ENCODE measurements at regions not wholly inside any gene's neighbourhood (a gene's known extent, or its start where the extent isn't known, plus 50 kb on each side); places are given as distances from the start of the nearest gene placed in this dataset.

DNA sequence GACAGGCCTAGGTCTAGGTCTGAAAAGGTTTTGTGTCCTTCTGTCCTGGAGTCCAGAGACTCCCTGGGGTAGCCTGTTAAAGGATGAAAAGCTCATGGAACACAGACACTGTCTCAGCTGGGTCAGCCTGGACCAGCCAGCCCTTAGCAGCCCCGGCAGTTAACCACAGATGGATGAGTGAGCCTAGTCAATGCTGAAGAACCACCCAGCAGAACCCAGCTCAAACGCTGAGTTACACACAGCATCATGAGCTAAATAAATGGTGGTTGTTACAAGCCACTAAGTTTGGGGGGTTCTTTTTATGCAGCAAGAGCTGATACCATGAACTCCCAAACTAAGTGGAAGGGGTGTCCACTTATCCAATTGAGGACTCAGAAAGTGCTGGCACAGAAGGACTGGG lies 472.8 kb upstream of the PROK2 start:
- DNase-seq (ENCODE audit: low read depth) = no peak

DNA sequence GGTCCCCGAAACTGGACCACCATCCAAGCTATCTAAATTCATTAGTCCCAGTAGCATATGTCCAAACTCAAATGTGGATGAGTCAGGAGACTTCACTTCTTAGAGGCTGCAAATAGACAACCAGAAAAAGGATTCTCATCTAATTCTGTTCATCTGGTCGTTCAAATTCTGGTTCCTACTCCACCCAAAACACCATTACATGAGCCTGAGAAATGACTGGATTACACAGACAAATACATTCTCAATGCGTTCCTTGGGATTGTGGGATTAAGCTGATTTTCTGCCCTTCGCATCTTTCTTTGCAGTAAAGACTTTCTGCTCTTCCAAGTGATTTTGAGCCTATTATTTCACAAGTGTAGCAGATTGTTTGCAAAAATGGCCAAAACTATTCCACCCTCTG lies 472.3 kb upstream of the PROK2 start:
- DNase-seq (ENCODE audit: low read depth) = no peak

- DNase-seq (ENCODE audit: low read depth) = no peak
Observed at GRCh38 chr3:72256716-72257115, 471.8 kb upstream of the PROK2 start.

DNA sequence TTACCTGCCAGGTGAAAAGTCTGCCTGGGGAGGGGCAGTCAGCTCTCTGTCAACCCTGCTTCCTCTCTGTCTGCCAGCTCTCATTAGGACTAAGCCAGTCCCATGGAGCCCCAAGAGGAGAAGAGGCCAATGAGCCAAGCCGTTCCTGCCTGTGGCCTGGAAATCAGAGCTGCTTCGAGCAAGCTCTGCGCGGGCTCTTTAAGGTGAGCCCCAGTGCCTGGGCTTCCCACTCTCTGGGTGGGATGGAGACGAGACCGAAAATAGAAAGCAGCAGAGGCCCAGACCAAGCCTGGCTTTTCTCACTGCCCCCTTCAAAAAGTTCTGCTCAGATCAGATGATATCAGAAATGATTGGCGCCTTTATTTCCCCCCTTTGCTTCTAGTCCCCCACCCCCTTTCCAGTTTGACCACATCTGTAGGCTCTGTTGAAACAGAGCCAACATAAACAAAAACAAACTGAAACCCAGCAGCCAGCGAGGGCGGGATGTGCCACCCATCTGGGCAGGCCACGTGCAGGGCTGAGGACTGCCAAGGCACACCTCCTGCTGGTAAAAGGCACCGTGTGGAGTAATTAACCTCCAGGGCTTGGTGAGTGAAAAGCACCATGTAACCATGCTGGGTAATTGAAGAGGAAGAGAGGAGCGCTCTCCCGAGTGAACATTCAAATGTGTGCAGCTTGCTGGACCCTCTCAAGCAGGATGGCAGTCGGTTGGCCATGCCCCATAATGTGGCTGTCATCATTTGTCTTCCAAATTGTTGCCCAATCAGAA lies 471.0 kb upstream of the PROK2 start:
- no peak for DNase-seq (ENCODE audit: low read depth)

- no peak for DNase-seq (ENCODE audit: low read depth)
Observed at GRCh38 chr3:72255191-72255590, 470.2 kb upstream of the PROK2 start.

DNA sequence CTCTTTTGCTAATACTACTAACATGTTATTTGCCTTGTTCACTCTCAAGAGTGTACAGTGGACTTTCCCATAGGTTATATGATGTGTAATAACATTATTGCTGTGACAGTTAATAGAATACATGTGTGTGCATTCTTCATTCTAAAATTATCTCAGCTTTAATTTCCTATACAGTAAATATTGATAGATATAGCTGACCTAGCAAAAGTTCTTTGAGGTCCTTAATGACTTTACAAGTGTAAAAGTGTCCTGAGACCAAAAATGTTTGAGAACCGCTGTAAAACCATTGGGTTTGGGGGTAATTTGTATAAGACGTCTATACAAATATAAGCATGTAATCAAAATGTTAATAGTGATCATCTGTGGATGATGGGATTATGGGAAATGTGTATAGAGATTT lies 469.5 kb upstream of the PROK2 start:
- DNase-seq (ENCODE audit: low read depth) = no peak

GRCh38 chr3:72250725-72251124 lies 465.8 kb upstream of the PROK2 start:
- DNase-seq (ENCODE audit: low read depth) = no peak

- DNase-seq (ENCODE audit: low read depth) = no peak
Observed at GRCh38 chr3:72248869-72249268, 463.9 kb upstream of the PROK2 start.

DNA sequence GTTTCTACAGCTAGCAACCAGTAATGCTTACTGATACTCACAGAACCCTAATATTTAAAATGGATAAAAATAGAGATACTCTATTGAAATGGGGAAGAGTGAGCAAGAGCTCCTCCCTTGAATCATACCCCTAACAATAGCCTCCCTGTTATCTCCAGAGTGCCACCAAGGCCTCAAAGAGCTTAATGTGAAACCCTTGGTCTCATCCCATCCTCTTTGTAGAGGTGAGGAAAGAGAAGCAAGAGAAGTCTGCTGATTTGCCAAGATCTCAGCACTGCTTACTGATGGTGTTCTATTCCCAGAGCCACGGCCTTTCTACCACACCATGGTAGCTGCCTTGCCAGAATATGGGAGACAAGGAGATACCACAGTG lies 463.4 kb upstream of the PROK2 start:
- no peak for DNase-seq (ENCODE audit: low read depth)

- DNase-seq (ENCODE audit: low read depth) = no peak
Observed at GRCh38 chr3:72247645-72248388, 462.9 kb upstream of the PROK2 start.

DNA sequence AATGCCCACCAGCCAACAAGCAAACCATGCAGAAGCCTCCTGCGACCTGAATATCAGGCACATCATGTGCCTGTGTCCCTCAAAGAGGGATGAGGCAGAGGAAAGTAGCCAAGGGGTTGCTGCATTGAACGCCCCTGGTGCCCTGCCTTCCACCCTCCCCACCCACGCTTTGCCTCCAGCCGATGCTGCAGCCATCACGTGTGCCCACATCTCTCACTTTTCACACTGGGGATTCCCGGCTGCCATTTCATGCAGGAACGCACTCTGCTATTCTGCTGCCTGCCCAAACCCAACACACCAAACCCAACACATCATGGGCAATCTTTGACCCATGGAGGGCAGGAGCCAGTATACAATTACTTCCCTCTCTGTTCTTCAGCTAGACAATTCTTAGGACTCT lies 462.2 kb upstream of the PROK2 start:
- no peak for DNase-seq (ENCODE audit: low read depth)

GRCh38 chr3:72246685-72247084 lies 461.7 kb upstream of the PROK2 start:
- DNase-seq (ENCODE audit: low read depth) = no peak

GRCh38 chr3:72245183-72245811 lies 460.3 kb upstream of the PROK2 start:
- DNase-seq (ENCODE audit: low read depth) = no peak

DNA sequence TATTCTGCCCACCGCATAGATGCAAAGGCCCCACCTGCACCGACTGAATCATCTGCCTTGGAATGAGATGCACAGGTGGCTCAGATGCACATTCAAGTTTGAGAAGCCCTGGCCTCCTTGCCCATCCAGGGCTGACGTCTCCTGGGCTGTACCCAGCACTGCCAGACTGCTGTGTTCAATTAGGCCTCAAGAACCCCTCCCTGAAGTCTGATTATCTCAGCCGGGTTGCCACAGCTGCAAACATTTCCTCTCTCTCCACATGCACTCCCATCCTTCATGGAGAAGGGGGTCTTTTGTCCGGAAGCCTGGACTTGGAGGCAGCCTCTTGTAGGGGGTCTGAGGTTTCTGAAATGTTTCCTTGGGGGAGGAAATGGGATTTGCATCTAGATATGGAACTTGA lies 459.4 kb upstream of the PROK2 start:
- DNase-seq (ENCODE audit: low read depth) = no peak

DNA sequence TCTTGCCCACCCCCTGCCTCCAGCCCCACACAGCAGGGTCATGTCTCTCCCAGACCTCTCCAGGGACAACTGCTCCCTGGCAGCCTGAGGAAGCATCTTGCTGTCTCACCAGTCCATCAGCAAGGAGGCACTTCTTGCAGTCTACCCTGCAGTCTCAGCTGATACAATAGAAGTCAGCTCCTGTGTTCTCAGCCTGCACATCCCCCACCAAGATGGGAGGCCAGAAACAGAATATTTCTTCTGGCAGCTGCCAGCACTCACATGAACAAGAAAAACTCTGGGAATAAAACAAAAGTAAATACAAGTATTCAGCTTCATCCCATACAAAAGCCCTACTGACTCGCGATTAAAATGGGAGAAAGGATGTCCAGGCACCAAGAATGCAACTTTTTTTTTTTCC lies 457.4 kb upstream of the PROK2 start:
- no peak for DNase-seq (ENCODE audit: low read depth)

DNA sequence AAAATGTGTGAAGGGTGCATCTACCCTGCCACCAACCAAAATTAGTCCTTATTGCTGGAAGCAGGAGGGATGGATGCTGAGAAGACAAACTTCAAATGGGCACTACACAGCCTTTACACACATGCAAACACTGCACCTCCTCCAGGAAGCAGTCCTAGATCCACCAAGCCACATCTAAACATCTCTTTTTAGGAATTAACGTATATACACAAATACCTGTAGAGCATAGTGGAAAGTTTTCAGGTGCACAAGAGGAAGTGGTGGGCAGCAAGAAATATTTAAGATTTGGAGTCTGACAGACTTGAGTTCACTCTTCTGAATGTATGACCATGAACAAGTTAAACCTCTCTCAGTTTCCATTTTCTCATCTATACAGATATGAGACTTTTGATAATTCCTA lies 456.6 kb upstream of the PROK2 start:
- no peak for DNase-seq (ENCODE audit: low read depth)

GRCh38 chr3:72240531-72240930 lies 455.6 kb upstream of the PROK2 start:
- no peak for DNase-seq (ENCODE audit: low read depth)

DNA sequence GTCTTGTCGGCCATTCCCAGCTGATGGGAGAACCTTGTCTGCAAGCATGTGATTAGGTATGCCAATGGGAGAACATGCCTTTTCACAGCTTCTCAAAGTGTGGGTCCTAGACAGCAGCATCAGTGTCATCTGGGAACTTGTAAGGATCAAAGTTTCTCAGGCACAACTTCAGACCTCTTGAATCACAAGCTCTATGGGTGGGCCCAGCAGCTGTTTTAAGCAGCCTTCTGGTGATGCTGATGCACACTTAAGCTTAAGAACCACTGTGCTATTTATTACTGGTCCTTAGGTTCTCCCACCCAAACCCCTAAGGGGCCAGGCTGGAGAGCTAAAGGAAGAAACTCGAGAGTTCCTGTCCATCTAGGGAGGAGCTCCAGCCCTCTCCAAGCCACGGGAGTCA lies 453.9 kb upstream of the PROK2 start:
- DNase-seq (ENCODE audit: low read depth) = no peak

DNA sequence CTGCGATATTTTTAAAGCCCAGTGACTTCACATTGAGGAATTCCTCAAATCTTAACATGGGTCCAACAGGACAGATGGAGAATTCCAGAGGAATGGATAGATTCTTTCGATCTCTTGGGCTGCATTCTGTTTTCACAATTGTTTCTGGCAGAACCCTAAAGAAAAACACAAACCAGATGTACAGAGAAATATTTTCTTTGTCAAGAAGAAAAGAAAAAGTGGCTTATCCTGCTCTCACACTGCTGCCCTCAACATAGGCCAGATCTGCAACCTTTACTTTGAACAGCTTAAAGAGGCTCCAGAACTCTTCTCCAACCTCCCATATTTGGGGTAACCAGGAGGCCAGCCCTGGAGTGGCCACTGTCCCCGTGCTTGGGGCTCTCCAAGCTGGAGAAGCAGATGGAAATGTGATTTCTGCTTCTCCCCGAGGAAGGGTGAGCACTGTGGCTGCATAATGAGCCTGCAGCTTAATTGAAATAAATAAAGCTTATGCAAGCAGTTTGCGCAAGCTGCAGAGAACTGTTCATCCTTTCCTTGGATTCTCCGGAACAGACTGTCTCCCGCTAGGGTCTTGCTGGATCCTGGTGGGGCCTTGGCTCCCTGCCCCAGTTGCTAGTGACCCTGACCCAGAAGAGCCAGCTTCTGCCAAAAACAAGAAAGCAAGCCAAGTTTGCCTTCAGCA lies 453.2 kb upstream of the PROK2 start:
- no peak for DNase-seq (ENCODE audit: low read depth)

DNA sequence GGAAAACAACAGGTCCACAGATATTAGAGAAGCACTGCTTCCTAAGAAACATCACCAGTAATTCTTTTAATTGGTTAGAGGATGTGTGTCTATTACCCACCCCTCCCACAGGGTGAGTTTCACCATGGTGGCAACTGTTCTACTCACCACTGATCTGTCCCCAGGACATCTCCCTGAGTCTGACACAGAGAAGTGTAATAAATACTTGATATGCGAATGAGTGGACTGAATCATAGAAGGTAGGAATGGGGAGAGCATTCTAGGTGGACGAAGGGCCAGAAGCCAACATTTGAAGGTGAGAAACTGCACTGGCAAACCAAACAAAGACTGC lies 452.7 kb upstream of the PROK2 start:
- no peak for DNase-seq (ENCODE audit: low read depth)

- DNase-seq (ENCODE audit: low read depth) = no peak
Observed at GRCh38 chr3:72234391-72234790, 449.4 kb upstream of the PROK2 start.

GRCh38 chr3:72233571-72233970 lies 448.6 kb upstream of the PROK2 start:
- DNase-seq (ENCODE audit: low read depth) = no peak

GRCh38 chr3:72232777-72233176 lies 447.8 kb upstream of the PROK2 start:
- DNase-seq (ENCODE audit: low read depth) = no peak
